Neural cell (in vitro differentiated cells): ENCODE measurements at regions not wholly inside any gene's neighbourhood (a gene's known extent, or its start where the extent isn't known, plus 50 kb on each side); places are given as distances from the start of the nearest gene placed in this dataset.

Experiments used
- POLR2AphosphoS5 ChIP-seq: IDR thresholded peaks from 2 replicates; pipeline ENCODE4 v1.6.1; 2012
- TAF1 ChIP-seq: IDR thresholded peaks from 2 replicates; pipeline ENCODE4 v1.6.1; 2012; ENCODE audit warnings: low read depth

GRCh38 chr18:54772056-54772455, 56.2 kb upstream of the RAB27B start:
- TF ChIP-seq POLR2AphosphoS5, result no peak
- no peak for TF ChIP-seq TAF1
